Hindlimb muscle (tissue), 1 donor: ENCODE measurements at regions not wholly inside any gene's neighbourhood (a gene's known extent, or its start where the extent isn't known, plus 50 kb on each side); places are given as distances from the start of the nearest gene placed in this dataset.
"Not testable (repeated sequence)": the region's sequence is repeated elsewhere in the genome, so short reads cannot be mapped to it uniquely, and the experiment has no call there.

ENCODE experiments used
- DNase-seq: peaks from one replicate; pipeline ENCODE4 v3.0.0-alpha.2; 2013

DNA sequence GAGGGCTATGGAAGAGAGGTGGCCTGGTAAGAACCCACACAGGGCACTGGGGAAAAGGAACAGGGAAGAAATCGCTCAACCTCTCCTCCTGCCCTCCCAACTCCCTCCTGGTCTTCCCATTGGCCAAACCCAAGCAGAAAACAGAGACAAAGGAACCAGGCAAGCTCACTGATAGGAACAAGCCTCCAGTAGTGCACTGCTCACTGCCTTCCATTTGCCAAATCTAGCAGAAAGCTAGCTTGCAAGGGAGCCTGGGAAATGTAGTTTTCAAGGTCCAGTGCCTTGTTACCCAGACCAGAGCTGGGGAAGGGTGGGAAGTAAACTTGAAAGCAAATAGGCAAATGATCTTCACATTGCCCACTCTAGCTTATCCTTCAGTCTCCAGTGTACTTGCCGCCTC, 556.1 kb upstream of the AUTS2 start:
- no peak for DNase-seq

DNA sequence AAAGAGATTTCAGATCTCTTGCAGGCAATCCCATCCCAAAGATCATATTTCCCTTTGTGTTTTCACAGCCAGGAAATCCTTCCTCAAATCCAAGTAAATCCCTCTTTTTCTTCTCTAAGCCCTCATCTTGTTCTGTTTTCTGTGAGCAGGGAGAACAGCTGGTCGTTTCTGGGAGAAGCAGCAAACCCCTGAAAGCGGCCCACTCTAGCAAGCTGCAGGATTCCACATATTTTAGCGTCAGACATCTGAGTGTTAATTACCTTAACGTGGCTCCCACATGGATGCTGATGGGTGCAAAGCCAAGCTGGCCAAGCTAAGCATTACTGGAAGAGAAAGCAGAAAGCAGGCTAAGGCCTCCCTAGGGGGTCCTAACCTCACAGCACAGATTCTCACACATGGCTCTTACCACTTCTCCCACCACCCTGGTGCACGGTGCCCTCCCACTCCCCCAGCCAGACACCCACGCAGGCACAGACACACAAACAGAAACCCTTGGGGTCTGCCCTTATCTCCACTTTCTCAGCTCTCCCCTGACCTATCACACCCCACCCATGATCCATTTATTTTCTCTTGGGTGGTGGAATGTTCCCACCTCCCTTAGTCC, 551.0 kb upstream of the AUTS2 start:
- DNase-seq, result peak; percentile 22

DNA sequence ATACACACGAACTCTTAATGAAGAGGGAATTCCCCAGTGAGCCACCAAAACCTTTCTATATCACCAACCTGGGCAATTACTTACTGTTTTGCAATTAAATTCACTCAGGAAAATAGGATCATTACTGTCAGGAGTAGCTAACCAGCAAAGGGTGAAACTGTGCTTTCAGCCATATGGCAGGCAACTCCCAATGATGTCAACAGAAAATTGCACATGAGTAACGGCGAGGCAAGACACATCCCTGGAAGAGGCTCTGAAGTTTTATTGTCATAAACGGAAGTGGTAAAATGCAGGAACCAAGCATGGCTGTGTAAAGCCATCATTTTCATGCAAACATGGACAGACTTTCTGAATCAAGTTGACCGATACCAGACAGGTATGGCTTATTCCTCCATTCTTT, 548.9 kb upstream of the AUTS2 start:
- DNase-seq, result no peak

DNA sequence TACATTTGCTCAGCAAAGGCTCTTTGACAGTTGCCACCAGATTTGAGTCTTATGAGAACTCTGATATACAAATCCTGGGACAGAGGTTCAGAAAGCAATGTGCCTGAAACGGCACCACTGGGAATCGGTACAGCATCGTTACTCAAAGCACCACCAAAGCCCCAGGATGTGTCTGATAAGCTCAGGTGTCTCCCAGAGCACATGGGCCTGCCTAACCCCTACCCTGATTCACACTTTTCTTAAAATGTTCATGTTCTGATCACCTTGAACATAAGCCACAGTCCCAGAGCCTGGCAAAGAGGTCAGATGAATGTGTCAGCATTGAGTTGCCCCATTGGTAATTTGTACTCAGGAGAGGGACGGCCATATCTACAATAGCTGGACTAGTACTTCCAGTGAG, 545.8 kb upstream of the AUTS2 start:
- DNase-seq, result no peak

DNA sequence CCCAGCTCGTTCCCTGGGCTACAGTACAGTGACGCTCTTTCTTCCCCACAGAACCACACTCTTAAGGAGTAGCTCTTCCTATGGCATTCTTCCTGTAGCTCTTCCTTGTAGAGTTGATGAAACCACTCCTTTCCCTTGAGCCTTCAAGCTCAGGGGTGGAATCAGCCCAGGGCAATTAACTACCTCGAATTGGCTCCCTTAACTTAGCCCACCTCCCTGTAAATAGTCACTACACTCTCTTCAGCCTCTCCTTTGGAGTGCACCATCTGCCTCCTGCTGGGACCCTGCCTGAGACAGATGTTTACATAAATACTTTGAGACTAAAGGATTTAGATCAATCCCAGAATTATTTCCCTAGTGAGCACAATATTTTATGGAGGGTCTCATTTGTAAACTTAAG, 537.8 kb upstream of the AUTS2 start:
- no peak for DNase-seq

DNA sequence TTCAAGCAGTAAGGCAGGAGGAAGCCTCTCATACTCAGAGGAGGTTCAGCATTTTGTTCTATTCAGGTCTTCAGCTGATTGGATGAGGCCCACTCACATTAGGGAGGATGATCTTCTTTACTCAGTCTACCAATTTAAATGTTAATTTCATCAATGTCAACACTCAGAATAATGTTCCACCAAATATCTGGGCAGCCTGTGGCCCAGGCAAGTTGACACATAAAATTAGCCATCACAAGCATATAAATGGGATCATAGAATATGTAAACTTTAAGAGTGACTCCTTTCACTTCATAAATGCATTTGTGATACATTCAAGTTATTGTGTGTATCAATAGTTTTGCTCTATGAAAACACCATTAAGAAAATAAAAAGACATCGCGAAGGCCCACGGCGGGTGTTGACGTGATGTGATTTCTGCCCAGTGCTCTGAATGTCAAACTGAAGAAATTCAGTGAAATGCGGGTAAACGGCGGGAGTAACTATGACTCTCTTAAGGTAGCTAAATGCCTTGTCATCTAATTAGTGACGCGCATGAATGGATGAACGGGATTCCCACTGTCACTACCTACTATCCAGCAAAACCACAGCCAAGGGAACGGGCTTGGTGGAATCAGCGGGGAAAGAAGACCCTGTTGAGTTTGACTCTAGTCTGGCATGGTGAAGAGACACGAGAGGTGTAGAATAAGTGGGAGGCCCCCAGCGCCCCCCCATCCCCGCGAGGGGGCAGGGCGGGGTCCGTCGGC, 536.1 kb upstream of the AUTS2 start:
- DNase-seq, result no peak

DNA sequence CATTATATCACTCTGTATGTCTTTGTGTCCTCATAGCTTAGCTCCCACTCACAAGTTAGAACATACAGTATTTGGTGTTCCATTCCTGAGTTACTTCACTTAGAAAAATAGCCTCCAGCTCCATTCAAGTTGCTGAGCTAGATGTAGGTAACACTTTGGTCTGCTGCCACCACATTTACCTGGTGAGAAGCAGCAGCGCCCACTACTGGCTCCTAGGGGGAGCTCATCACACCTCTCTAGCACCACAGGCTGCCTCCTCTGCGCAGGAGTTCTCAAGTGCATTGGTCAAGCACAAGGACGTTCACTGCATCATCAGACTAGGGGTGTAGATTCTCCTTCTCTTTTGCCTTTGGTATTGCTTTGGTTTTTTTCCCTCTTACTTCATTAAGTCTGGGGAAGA, 530.9 kb upstream of the AUTS2 start:
- DNase-seq, result no peak

DNA sequence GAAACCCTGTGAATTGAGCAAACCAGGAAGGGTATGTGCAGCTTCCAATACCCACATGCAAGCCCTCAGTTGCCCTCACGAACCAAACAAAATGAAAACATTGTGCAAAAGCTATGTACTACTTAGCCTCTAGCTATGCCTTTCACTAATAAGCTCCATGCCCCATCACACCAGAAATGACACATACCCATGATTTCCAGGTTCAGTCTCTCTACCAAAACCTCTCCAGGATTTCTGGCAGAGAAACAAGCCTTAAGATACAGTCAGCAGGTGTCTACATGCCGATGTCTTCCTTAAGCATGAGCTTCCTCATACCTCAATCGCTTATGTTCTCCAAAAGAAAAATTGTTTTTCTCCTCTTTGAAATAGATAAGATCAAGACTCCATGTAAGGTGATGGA, 527.8 kb upstream of the AUTS2 start:
- no peak for DNase-seq

DNA sequence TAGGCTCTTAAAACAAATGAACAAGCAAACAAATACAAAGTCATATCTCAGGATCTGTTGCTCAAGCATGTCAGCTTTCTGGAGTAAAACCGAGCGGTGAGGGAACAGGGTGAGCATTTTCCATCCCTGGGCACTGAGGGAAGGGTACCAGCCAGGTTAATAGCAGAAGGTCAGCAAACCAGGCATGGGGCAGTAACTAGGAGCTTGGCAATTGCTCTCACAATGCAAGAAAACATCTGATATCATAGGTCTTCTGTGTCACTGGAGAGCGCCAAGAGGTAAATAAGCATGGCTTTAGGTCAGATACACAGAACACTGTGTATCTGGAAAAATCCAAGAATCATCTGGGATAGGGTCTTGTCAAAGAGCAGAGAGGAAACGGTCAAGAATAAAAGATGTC, 521.7 kb upstream of the AUTS2 start:
- DNase-seq, result no peak

DNA sequence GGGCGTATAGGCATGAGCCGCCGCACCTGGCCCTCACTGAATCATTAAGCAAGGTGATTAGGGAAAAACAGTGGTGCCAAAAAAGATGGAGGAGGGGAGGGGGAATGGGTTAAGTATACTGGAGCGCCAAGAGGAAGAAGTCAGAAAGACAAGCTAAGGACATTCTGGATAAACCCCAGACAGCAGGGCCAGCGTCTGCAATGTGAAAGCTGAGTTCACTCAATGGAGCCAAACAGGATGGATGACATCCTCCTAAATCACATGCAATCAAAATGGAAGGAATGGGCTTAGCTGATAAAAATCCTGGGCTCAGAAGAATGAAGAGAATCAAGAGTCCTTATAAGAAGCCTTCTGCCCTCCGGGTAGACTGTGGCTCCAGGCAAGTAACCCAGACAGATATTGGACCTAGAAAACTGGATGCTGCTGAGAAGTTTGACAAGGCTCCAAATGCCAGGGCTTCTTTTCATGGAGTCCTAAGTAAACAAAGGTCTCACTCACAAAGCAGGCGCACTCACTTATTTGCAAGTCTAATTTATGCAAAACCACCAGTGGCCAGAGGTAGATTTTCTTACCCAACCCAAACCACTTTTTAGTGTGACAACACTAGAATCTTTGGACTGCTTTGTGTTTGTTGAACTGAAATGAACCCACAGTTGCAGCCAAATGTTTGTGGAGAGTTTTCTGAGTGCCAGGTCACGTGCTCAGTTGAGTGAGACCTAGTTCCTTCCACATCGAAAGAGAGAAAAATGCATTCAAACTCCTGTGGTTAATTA, 519.1 kb upstream of the AUTS2 start:
- DNase-seq, result peak; percentile 66

DNA sequence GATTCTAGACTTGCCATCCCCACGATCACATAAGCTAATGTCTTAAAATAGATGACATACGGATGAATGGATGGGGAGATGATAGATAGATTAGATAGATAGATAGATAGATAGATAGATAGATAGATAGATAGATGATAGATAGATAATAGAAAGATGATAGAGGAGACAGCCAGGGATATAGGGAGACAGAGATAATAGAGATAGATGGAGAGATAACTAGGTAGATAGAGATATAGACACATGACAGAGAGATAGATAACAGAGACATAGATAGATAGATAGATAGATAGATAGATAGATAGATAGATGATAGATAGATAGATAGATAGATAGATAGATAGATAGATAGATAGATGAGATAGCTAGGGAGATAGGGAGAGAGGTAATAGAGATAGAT, 511.0 kb upstream of the AUTS2 start:
- not testable (repeated sequence) for DNase-seq

DNA sequence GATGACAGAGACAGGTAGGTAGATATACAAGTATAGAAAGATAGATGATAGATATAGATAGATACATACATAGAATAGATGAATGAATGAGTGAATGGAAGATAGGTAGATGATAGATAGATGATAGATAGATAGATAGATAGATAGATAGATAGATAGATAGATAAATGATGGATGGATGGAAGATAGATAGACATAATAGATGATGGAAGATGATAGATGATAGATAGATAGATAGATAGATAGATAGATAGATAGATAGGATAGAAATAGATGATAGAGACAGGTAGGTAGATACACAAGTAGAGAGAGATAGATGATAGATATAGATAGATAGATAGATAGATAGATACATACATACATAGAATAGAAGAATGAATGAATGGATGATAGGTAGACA, 510.1 kb upstream of the AUTS2 start:
- DNase-seq, result no peak

DNA sequence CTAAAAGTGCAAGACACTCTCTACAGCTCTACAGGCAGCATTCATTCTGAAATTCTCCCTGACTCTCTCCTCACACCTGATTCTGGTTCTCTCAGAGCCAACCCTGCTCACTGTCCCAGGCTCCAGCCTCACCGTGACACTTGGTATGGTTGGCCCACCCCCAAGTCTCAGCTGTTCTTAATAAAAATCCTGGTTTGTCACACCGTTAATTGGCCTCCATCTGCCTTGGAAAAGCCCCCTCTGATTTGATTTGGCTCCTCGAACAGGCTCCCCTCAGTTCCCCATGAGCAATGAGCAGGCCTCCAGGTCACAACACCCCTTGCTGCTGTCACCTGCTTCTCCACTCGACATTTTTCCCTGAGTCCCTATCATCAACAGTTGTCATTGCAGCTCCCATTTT, 507.3 kb upstream of the AUTS2 start:
- no peak for DNase-seq

DNA sequence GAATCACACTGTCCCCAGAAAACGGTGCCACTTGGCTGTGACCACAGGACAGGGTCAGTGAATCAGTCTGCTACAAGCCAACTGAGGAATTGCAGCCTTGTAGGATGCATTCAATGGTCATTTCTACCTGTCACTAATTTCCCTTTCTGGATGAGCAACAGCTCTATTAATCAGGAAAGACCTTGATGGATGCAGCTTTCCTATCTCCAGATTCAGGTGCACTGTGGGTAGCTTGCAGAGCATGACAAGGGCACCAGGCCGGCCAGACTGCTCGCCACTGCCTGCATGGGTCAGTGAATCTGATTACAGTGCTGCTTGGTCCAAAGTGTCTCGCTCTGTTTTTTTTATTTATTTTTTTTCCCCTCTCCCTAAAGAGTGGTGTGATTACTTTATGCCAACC, 506.8 kb upstream of the AUTS2 start:
- no peak for DNase-seq

DNA sequence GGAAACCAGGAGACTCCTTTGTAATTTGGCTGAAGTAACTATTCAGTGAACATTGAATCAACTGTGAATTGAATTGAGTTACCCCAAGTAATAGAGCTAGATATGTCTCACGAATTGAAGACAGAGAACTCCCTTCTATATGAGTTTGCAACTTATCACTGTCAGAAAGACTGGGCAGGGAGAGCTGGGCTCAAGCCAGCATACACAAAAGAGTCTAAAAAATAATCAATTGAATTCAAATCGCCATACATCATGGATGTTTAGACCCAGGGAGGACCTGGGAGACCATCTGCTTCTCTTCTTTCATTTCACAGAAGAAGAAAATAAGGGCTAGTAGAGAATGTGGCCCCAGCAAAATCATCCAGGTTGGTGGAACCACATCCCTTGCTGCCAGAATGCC, 503.1 kb upstream of the AUTS2 start:
- DNase-seq, result no peak

DNA sequence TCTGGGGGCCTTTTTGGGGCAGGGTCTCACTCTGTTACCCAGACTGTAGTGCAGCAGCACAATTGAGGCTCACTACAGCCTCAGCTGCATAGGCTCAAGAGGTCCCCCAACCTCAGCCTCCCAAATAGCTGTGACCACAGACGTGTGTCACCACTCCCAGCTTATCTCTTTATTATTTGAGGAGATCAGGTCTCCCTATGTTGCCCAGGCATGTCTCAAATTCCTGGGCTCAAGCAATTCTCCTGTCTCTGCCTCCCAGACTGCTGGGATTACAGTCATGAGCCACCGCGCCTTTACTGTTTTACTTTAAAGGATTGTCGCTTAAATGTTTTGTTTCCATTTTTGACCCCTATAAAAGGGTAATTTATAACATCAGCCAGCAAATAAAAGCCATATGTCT, 502.6 kb upstream of the AUTS2 start:
- DNase-seq, result no peak

DNA sequence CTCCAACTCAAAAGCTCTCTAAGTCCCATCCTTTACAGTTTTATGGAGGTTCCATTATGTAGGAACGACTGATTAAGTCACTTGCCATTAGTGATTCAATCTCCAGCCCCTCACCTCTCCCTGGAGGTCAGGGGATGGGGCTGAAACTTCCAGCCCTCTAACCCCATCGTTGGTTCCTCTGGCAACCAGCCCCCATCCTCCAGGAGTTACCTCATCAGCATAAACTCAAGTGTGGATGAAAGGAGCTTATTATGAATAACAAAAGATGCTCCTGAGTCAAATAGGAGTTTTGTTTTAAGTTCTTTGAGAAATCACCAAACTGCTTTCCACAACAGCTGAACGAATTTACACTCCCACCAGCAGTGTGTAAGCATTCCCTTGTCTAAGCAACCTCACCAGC, 494.3 kb upstream of the AUTS2 start:
- DNase-seq, result no peak

DNA sequence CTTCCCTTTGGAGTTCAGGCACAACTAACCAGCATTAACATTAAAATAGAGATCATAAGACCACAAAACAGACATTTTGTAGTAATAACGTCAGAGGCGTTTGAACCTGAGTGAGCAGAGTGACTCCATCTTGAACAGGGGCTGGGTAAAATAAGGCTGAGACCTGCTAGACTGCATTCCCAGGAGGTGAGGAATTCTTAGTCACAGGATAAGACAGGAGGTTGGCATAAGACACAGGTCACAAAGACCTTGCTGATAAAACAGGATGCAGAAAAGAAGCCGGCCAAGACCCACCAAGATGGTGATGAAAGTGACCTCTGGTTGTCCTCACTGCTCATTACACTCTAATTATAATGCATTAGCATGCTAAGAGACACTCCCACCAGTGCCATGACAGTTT, 493.2 kb upstream of the AUTS2 start:
- DNase-seq, result no peak

DNA sequence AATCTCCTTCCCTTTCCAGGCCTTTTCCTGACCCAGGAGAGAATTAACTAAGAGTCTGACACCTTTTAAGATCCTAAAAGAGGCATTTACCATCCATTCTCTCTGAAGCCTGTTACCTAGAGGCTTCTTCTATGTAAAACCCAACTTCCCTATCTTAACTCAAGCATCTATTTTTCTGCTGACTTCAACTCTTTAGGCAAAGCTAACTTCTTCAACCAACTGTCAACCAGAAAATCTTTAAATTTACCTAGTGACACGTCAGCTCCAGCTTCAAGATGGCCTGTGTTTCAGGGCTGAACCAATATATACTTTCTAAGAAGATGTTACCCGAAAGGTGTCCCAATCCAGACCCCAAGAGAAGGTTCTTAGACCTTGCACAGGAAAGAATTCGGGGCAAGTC, 492.3 kb upstream of the AUTS2 start:
- no peak for DNase-seq

DNA sequence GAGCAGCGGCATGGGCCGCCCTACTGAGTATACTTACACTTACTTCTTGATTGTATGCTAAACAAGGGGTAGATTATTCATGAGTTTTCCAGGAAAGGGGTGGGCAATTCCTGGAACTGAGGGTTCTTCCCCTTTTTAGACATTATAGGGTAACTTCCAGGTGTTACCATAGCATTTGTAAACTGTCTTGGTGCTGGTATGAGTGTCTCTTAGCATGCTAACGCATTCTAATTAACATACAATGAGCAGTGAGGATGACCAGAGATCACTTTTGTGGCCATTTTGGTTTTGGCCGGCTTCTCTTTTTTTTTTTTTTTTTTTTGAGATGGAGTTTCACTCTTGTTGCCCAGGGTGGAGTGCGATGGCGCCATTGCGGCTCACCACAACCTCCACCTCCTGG, 491.8 kb upstream of the AUTS2 start:
- DNase-seq, result not testable (repeated sequence)

DNA sequence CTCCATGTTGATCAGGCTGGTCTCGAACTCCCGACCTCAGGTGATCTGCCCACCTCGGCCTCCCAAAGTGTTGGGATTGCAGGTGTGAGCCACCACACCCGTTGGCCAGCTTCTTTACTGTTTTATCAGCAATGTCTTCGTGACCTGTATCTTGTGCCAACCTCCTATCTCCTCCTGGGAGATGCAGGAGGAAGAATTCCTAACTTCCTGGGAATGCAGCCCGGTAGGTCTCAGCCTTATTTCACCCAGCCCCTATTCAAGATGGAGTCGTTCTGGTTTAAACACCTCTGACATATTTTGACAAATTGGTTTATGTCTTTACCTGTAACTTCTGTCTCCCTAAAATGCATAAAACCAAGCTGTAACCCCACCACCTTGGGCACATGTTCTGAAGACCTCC, 491.3 kb upstream of the AUTS2 start:
- not testable (repeated sequence) for DNase-seq

DNA sequence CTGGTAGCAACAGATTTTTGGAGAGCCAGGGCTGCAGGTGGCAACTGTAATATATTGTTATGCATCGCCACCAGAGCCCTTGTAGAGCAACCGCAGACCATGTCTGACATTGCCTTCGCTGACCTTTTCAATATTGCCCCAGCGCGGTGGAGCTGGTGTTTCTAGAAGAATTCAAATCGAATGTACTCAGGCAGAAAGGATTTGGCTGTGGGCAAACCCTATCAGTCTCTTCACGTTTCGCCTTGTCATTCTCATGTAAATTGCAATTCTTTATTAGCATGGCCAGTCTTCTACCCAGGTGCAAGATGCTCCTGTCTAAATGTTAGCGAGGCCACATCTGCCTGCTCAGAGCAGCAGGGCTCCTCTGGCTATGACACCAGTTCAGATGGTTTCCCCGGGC, 490.2 kb upstream of the AUTS2 start:
- DNase-seq, result no peak

DNA sequence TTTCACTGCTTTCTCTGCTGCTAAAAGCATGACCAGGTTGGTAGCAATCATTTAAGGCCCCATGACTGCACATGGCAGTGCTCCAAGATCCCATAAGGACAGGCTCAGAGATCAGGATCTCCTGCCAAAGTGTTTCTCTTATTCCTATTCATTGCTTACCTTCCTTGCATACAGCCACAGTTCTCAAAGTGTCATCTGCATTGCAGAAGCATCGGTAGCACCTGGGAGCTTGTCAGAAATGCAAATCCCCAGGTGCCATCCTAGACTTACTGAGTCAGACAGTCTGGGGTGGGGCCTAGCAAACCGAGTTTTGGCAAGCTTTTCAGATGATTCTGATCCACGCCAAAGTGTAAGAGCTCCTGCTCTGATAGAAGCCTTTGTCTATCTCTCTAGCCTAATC, 489.0 kb upstream of the AUTS2 start:
- no peak for DNase-seq

DNA sequence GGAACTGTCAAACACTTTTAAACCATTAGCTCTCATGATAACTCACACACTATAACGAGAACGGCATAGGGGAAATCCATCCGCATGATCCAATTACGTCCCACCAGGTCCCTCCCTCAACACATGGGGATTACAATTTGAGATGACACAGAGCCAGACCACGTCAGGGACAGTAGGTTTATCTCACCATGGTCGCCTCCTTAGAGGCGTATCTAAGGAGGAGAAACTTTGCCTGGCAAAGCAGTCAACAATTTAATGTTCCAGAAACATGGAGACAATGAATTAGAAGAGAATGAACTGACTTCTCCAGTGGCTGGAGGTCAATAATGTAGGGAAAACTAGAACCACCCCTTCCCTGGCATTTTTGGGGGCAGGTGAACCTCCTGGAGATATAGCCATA, 488.4 kb upstream of the AUTS2 start:
- no peak for DNase-seq
